Adipose tissue (tissue), 3 donors: ENCODE measurements at regions not wholly inside any gene's neighbourhood (a gene's known extent, or its start where the extent isn't known, plus 50 kb on each side); places are given as distances from the start of the nearest gene placed in this dataset.

Experiments
- H3K27ac ChIP-seq: one replicate; pipeline ENCODE4 v1.5.1; 2013; ENCODE audit warnings: low read depth, low read length
- WGBS, 3 donors: extraction: QIAGEN DNeasy Blood & Tissue Kit; methylation state at CpG; one replicate each; pipeline ENCODE4 v1.1.7; 2013; 5-methylcytosine and 5-hydroxymethylcytosine counted together
- donor health status: healthy with polysubstance abuse.
- donor health status: Bipolar disorder and iron deficiency.
- donor health status: healthy.

DNA sequence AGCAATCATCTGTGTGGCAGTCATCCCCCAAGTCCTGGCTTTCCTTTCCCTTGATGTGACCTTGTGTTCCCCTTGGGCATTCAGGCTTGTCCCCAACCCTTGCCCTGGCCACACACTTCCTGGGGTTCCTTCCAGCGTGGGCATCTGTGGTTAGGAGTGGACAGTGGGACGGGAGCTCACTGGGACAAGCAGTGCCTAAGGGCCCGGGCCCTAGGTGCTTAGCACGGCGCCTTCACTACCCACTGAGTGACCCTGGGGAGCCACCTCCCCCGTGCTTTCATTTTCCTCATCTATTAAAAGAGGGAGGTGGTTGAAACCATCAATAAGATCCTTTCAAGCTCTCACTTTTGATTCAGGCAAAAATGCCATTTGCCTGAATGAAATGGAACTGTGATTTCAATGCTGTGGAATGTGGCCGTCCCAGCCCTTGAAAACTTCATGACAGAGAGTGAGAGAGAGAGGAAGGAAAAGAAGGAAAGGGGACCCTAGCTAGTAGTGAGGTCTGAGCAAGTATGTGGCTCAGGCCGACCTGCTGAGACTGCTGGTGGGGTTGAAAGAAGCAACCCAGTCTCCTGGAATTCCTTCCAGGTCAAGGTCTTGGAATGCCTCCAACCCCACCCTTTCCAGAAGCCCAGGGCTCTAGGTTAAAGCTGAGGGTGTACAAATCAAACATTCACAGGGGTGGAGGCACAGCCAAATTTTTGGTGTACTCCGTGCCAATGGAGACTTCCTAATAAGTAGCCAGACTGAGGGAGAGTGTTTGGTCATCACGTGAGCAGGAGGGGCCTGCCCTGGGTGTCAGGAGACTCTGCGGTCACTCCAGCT, 302.9 kb downstream of the TLE3 start:
- 59 to 75% (median 71%) methylated on average over 11 of the region's 11 CpGs for WGBS, 3 donors

DNA sequence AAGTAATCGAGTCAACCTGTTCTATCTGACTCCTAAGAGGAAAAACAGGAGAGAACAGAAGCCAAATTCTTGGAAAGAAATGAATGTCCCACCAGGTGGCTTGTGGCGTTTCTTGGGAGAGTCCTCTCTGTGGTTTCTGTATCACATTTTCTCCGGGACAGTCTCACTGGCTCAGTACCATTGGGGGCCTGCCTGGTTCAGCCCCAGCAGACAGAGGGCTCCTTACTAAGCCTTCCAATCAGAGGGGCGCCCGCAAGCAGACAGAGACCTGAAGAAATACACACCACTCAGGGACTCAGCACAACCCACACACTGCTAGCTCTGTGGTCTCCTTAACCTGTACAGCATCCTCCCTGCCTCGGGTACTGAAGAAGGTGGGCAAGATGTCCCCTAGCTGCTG, 302.1 kb downstream of the TLE3 start:
- no peak overlapping the region for H3K27ac ChIP-seq
- 57 to 69% (median 66%) methylated on average over 6 of the region's 6 CpGs for WGBS, 3 donors

More for the DNA sequence above, 302.9 kb downstream of the TLE3 start:
- H3K27ac ChIP-seq: no peak overlapping the region

DNA sequence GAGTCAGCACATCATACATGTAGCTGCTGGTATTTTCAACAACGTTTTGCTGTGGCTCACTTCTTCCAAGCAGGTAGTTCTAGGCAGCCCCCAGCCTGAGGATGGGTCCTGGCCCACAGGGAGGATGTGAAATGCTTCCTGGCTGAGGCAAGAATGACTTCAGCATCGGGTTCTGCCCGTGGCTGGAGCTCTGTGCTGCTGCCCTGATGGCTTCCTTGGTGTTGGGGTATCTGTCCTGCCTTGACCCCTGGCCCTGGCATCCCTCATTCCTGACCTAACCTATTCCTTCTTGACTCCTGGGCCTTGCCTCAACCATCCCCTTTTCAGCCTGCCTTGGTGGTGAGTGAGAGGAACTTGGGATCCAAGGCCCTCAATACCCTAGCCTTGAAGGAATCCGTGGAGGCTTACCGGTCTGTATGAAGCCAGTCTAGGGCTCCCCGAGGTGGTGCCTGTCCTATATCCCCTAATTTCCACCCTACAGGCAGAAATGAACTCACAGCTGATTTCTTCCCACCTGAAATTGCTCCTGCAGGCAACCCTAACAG, 300.6 kb downstream of the TLE3 start:
- WGBS, 3 donors: 52 to 59% (median 53%) methylated on average over 6 of the region's 6 CpGs
- H3K27ac ChIP-seq: no peak overlapping the region

DNA sequence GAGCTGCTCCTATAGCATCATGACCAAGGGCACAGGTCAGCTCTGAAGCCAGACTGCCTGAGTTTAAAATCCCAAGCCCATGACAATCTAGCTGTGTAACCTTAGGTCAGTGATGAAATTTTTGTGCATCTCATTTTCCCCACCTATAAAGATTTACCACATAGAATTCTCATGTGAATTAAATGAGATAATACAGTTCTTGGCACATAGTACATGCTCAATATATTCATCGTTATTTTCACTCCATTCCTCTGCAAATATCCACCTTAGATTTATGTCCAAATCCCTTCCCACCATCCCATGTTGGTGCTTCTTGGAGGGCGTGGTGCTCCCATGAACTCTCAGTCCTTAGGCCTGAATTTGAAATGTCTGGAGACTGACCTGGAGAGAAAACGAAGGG, 300.1 kb downstream of the TLE3 start:
- H3K27ac ChIP-seq: no peak overlapping the region
- WGBS, 3 donors: 85 to 94% (median 90%) methylated on average over 3 of the region's 3 CpGs

DNA sequence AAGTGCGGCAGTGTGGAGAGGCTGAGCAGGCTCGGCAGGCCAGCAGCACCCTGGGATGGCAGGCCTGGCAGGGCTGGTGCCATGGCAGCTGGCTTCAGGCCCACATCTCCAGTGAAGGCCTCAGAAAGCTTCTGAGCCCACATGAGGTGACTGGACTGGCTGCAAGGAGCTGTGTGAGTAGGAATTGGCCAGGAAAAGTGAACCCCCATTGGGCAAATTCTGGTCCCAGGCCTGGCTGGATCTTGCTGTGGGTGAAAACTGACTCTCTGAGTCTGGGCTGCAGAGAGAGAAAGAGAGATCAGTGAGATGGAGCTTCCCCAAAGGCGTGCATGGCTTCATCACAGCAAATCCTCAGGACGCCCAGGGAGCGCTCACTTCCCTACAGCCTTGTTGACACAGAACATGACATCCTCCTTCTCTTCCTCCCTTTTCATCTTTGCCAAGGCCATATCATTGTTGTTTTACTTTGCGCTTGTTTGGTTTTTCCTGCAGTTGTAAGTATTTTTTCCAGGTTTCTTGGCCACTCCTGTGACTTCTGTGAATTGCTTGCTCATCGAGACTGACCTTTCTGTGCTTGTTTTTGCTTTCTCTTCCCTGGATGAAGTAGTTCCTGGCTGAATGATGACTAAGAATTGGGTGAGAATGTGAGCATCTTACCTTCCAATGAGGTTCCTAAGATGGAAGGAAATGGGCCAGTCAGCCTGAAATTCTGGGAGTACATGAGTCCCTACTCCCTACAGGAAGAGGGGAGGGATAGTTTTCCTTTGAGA, 299.1 kb downstream of the TLE3 start:
- no peak overlapping the region for H3K27ac ChIP-seq
- 60 to 85% (median 70%) methylated on average over 7 of the region's 7 CpGs for WGBS, 3 donors

DNA sequence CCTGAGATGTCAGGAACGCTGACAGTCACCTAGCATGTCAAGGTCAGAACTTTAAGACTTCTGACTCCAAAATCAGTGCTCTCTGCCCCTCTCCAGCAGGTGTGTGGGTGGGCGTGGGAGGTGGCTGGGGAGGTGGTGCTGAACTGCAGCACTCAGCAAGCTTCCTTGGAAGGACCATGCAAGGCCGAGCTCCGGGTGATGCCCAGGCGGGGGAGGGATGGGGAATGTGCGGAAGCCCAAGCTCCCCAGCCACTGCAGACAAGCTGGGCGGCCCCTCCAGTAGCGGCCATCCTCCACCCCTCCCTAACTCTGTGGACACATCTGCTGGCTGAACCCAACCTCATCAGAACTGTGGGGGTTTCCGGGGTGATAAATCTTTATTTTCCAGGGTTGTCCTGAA, 296.6 kb downstream of the TLE3 start:
- 65 to 69% (median 69%) methylated on average over 9 of the region's 9 CpGs for WGBS, 3 donors
- H3K27ac ChIP-seq: no peak overlapping the region

DNA sequence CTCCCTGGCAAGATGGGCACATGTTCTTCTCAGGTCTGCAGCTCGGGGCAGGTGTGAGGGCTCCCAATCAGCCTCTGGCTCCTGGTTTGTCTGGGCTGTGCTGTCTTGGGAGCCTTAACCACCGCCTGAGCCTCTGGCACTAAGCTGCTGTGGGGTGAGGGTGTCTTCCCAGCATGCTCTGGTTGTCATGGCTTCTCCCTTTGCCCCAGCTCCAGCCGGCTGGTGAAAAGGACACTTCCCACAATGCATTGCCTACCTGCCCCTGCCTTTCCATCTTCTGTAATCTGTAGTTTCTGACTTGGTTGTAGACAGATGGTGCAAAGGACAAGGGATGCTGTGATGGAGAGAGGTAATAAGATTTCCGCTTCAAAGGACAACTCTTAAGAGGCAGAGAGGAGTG, 295.3 kb downstream of the TLE3 start:
- WGBS, 3 donors: 82 to 86% (median 85%) methylated on average over 4 of the region's 4 CpGs
- no peak overlapping the region for H3K27ac ChIP-seq

DNA sequence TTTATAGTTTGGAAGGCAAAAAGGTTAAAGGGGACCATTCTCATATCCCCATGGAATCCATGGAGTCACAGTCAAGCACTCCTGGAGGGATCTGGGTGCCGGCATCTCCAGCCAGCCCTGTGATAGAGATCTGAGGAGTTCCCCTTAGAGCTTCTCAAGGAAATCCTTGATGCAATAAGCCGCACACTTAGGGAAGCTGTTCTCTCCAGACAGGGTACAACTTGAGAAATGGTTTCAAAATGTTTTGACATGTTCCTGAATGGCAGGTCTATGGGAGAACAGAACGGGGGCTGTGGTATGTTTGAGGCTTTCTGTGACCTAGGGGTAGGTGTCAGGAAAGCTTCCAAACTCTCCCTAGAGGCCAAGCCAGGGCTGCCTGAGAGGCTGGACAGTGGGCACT, 292.9 kb downstream of the TLE3 start:
- peak overlapping the region; percentile 81 for H3K27ac ChIP-seq
- 53 to 84% (median 57%) methylated on average over 3 of the region's 3 CpGs for WGBS, 3 donors

DNA sequence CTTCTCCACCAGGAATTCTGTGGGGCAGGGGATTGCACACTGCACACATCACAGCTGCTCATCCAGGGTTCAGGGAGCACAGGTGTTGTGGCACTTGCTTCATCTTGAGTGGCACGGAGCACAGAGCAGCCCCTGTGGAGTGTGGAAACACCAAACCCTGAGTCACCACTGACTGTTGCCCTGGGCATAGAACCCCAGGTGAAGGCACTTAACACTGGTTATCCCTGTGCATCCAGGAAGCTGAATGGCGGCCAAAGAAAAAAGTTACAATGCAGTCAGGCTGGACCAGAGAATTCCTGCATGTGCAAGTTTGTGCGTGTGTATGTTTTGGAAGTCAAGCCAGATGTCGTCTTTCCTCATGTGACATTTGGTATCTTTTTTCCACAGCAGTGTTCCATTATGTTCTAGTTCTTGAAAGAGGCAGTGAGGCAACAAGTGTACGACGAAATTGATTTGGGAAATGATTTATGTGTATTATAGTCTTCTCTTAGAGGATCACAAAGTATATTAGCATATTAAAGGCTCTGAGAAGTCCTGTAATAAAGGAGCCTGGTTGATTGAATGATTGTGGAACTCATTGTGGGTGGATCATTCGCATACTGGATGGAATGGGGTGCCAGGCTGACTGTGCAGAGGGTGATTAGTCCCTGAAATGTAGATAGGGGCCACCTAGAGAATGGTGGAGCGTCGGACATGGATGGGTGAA, 292.3 kb downstream of the TLE3 start:
- 71 to 85% (median 77%) methylated on average over 9 of the region's 9 CpGs for WGBS, 3 donors
- H3K27ac ChIP-seq: peak overlapping the region; percentile 81

DNA sequence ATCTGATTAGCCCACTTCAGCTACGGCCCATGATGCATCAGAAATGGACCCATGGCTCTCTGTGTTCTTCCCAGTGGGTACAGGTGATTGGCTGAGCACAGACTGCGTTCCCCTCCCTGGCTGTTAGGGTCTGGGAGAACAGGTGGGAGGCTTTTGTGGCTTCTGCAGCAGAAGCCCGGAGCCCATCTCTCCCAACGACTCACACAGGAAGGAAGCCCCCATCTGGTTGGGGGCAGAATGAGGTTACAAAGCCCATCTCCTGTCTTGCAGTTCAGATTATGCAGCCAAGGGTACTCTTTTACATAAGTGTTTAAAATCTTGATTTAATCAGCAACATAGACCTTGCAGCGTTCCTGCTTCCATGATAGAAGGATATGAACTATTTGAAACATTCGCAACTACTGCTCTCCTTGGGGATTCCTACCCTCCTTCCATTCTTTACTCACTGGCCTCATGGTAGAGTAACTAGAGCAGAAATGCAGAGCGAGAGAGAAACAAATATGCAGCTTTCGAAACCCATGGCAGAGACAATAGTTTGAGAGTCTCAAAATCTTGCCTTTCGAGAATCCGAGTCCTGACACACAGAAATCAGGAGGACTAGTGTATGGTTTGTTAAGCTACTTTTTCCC, 291.3 kb downstream of the TLE3 start:
- 58 to 71% (median 61%) methylated on average over 10 of the region's 10 CpGs for WGBS, 3 donors
- no peak overlapping the region for H3K27ac ChIP-seq

DNA sequence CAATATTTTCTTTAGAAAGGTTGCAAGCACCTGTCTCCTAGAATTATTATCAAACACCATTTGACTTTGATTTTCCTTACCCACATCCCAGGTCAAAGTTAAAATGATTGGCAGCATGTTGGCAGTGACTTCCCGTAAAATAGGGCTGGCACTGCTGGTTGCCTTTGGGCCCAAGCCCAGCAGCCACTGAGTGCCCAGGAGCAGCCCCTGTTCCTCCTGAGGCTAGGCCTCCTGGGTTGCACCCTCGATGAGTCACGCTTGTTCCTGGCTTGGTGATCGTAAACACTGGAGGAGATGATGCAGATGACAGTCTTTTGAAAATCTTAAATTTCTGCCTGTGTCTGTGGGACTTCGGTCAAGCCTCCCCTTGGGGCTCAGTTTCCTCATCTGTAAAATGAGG, 290.0 kb downstream of the TLE3 start:
- H3K27ac ChIP-seq: no peak overlapping the region
- WGBS, 3 donors: 42 to 81% (median 50%) methylated on average over 5 of the region's 5 CpGs

DNA sequence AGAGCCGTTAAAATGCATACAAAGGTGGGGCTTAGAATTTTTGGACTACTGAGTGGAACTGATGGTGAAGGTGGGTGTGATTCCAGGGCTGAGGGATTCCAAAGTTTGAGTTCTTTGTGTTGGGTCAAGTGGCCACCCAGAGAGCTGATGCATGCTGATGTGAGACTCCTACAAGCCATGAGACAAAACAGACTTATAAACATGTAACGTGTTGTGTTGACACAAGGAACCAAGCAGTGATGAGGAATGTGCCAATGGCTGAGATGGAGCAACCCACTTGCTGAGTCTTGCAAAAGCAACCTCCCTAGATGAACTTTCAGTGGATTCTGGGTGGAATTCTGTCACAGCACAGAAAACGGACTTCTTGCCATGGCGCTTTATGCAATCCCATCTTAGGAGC, 289.0 kb downstream of the TLE3 start:
- WGBS, 3 donors: 56 to 88% (median 59%) methylated on average over 4 of the region's 4 CpGs

DNA sequence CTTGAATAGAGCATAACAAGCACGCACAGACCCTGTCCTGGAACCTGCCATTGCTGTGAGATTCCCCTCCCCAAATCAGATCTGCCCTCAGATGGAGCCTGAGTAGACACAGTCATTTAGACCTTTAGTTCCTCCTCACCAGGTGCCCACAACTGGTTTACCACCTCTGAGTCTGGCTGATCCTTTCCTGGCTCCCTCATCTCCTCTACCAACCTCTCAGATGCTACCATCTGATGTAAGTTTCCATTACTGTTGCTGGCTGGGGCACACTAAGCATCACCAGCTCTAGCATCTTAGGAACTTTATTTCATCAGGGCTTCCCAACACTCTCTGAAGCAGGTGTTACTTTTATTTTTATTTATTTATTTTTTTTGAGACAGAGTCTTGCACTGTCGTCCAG, 288.3 kb downstream of the TLE3 start:
- 89 to 96% (median 89%) methylated on average over 2 of the region's 2 CpGs for WGBS, 3 donors
- no peak overlapping the region for H3K27ac ChIP-seq

More for the DNA sequence above, 289.0 kb downstream of the TLE3 start:
- no peak overlapping the region for H3K27ac ChIP-seq

DNA sequence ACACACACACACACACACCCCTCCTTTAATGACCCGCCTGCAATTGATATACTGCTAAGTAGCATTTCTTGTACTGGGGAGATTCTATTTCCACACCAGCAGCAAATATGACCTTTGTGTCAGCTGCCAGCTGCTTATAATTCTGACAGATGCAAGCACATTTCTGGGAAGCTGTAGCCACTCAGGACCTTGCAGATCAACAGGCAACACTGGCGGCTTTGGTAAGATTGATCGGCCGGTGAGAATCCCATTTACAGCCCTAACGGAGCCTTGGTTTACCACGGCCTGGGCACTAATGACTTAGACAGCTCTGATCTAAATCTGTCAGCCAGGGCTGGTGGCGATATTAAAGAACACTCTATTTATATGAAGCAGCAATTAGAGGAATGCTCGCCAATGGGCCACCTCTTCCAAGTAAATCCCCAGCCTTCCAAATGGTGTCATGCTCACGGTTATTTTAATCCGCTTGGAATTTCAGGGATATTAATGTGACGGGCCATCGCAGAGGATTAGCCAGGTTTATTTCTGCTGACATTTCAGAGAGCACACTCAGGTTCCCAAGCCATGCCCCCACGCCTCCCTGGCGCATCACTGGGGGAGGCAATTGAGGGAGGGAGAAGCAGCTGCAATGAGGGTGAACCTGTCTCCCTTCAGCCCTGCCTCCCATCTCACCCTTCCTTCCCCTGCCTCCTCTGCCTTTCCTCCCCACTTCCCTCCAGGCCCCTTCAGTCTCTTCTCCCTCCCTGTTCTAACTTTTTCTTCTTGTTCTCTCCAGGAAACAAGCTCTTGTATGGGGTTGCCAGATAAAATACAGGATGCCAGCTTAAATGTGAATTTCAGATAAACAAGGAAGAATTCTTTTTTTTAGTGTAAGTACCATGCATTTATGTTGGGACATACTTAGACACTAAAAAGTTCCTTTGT, 287.0 kb downstream of the TLE3 start:
- WGBS, 3 donors: 55 to 79% (median 65%) methylated on average over 14 of the region's 14 CpGs
- no peak overlapping the region for H3K27ac ChIP-seq

DNA sequence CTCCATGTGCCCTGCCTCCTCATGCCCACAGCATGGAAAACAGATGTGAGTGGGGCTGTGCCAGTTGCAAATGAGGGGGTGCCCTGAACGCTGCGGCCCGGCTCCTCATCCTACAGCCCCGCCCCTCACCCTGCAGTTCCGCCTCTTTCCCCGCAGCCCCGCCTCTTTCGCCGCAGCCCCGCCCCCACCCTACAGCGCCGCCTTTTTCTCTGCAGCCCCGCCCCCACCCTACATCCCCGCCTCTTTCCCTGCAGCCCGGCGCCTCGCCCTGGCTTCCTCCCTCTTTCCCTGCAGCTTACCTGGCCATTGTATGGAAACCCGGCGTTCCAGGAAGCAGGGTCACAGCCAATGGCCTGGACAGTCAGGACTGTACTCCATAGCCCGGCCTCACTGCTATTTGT, 284.9 kb downstream of the TLE3 start:
- WGBS, 3 donors: 40 to 67% (median 60%) methylated on average over 17 to 20 of the region's 20 CpGs
- no peak overlapping the region for H3K27ac ChIP-seq

DNA sequence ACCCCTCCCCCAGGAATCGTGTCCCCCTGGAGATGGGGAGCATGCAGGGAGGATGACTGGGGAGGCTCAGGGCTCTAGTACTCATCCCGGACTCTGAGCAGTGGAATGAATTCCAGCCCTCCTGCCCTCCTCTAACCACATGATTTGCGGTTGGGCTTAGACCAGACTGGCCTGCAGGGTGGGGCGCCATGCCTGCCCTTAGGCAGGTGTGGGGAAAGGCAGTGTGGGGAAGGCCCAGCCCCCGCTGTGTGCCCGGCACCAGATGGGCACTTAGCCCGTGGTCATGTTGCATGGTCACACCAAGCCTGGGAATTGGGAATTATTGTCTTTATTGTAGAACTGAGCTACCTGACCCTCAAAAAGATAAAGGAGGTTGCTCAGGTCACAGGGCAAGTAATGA, 283.8 kb downstream of the TLE3 start:
- WGBS, 3 donors: 80 to 90% (median 87%) methylated on average over 7 of the region's 7 CpGs
- H3K27ac ChIP-seq: no peak overlapping the region

DNA sequence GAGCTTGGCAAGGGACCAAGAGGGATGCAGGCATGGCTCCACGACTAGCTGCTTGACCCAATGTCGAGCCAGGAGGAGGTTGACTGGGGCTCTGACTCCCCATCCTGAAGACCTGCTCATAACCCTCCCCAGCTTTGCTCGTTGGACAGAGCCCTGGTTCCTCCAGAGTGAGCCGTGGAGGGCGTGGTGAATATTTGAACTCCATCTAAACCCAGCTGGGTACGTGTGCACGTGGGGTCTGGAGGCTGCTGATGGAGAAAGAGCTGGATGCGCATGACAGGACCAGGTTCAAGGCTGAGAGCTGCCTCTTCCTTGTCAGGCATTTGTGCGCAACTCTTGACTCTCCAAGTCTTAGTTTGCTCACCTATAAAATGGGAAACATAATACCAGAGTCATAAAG, 282.8 kb downstream of the TLE3 start:
- H3K27ac ChIP-seq: no peak overlapping the region
- 78 to 84% (median 83%) methylated on average over 9 of the region's 9 CpGs for WGBS, 3 donors
